Fibroblast of pulmonary artery (primary cell): ENCODE measurements at regions not wholly inside any gene's neighbourhood (a gene's known extent, or its start where the extent isn't known, plus 50 kb on each side); places are given as distances from the start of the nearest gene placed in this dataset.
A peak's percentile ranks its signal among the peaks of the same experiment; 100 is the strongest.
"Not testable (repeated sequence)": the region's sequence is repeated elsewhere in the genome, so short reads cannot be mapped to it uniquely, and the experiment has no call there.

Source experiments
- DNase-seq: peaks from one replicate; pipeline ENCODE4 v3.0.0-alpha.2; 2010; ENCODE audit warnings: low read depth
- H3K4me3 ChIP-seq: replicated peaks from 2 replicates; pipeline ENCODE4 v1.5.1; 2011; ENCODE audit warnings: low read depth, mild to moderate bottlenecking, control low read depth, low read length, moderate library complexity
- TF ChIP-seq, protein P1 (sequence below): IDR thresholded peaks from 2 replicates; pipeline ENCODE4 v1.5.1; 2011; ENCODE audit warnings: mild to moderate bottlenecking, control low read depth, low read length, inconsistent platforms; ENCODE audit errors: missing control alignments

DNA sequence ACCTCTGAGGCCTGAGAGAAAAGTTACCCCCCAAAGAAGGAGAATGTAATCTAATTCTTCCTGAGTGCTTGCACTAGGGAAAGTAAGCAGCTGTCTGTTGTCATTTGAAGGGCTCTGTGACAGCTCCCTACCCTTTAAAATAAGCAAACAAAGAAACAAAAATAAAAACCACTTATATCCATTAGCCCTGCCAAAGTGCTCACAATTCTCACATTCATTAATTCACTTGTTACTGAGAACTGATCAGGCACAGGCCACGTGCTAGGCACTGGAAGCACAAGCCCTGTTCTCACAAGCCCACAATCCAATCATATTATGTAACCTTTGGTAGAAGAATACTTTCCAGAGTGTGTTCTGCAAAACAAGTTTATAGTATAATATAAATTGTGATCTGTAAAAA is 199.4 kb downstream of the ZC3H11B start:
- DNase-seq, result no peak
- no peak overlapping the region for H3K4me3 ChIP-seq
- TF ChIP-seq, protein P1, sequence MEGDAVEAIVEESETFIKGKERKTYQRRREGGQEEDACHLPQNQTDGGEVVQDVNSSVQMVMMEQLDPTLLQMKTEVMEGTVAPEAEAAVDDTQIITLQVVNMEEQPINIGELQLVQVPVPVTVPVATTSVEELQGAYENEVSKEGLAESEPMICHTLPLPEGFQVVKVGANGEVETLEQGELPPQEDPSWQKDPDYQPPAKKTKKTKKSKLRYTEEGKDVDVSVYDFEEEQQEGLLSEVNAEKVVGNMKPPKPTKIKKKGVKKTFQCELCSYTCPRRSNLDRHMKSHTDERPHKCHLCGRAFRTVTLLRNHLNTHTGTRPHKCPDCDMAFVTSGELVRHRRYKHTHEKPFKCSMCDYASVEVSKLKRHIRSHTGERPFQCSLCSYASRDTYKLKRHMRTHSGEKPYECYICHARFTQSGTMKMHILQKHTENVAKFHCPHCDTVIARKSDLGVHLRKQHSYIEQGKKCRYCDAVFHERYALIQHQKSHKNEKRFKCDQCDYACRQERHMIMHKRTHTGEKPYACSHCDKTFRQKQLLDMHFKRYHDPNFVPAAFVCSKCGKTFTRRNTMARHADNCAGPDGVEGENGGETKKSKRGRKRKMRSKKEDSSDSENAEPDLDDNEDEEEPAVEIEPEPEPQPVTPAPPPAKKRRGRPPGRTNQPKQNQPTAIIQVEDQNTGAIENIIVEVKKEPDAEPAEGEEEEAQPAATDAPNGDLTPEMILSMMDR, result no peak

DNA sequence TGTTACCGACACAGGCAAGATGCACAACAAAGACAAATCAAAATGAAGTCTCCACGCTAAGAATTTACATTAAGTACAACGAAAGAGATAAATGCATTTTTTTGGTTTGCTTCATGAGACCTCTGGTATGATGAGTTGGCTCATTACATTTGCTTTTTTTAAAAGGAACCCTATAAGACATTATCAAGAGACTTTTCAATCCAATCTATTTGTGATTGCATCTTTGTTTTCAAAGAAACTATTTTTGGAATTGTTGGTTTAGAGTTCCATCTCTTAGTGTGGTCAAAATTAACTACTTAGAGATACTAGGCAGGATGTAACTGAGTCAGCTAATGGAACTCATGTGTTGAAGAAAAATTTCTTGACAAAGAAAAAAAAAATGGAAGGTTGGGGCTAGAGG is 200.1 kb downstream of the ZC3H11B start:
- peak; percentile 4 for DNase-seq
- TF ChIP-seq, protein P1, result no peak
- H3K4me3 ChIP-seq, result no peak overlapping the region

DNA sequence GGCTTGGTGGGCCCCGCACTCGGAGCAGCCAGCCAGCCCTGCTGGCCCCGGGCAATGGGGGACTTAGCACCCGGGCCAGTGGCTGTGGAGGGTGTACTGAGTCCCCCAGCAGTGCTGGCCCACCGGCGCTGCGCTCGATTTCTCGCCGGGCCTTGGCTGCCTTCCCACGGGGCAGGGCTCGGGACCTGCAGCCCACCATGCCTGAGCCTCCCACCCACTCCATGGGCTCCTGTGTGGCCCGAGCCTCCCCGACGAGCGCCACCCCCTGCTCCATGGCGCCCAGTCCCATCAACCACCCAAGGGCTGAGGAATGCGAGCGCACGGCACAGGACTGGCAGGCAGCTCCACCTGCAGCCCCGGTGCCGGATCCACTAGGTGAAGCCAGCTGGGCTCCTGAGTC is 202.2 kb downstream of the ZC3H11B start:
- DNase-seq, H3K4me3 ChIP-seq: not testable (repeated sequence)

DNA sequence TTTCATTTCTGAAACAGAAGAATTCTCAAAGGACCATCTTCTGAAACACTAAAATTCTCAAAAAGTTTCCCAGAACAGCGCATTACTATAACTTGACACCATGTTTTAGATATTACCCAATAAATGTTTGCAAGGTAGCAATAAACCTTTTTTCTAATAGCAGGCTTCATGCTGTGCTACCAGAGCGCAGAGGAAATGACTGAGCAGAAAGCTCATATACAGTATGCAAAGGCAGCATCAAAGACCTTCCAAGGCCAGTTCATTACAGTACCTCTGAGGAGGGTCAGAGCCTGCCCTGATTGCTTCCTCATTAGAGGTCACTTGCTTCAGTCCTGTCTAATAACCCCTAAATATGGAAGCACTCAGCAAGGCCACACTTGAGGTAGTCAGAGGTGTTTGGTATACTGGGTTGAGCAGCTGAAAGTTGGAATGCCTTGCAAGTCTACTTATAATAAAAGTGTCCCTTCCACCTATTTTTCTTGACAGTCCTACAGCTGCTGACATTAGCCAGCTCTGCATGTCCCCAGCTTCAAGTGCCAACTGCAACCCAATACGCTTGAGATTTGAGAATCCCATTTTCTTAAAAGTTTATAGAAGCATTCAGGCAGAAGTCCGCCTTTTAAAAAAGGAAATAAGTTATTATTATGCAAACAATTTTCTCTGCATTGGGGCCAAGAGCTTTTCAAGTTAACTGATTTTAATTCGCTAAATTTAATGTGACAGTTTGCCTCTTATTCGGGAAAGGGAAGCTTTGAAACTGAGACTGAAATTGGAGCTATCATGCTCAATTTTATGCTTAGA is 207.2 kb downstream of the ZC3H11B start:
- no peak for DNase-seq
- H3K4me3 ChIP-seq, result no peak overlapping the region
- TF ChIP-seq, protein P1, result no peak

DNA sequence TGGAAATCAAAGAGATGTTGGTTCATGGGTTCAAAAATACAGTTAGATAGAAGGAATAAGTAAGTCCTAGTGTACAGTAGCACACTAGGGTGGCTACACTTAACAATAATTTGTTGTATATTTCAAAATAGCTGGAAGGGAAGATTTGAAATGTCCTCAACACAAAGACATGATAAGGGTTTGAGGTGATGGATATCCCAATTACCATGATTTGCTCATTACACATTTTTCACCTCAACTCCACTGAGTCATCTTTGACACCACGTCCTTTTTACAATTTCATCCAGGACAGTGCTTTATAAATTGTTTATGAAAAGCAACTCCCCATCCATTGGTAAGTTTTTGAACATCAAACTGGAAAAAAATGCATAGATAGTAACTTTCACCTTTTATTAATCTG is 208.3 kb downstream of the ZC3H11B start:
- H3K4me3 ChIP-seq, result no peak overlapping the region
- TF ChIP-seq, protein P1, result no peak
- DNase-seq, result no peak

DNA sequence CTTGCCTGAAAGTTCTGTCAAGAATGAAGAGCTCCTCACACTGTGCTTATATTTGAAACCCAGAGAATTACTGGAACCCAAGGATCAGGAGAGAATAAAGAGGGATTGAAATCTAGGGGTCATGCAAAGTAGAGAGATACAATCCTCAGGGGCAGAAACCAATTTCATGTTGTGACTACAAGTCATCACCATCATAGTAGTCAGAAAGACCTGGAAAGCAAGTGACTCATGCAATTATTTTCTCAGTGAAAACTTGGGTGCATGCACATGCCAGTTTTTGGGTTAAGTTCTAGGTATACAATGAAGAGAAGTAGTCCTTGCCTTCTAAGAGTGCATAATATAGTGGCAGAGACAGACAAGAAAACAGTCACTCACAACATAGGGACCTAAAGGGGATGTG is 210.0 kb downstream of the ZC3H11B start:
- no peak for DNase-seq
- no peak overlapping the region for H3K4me3 ChIP-seq
- TF ChIP-seq, protein P1, result no peak

DNA sequence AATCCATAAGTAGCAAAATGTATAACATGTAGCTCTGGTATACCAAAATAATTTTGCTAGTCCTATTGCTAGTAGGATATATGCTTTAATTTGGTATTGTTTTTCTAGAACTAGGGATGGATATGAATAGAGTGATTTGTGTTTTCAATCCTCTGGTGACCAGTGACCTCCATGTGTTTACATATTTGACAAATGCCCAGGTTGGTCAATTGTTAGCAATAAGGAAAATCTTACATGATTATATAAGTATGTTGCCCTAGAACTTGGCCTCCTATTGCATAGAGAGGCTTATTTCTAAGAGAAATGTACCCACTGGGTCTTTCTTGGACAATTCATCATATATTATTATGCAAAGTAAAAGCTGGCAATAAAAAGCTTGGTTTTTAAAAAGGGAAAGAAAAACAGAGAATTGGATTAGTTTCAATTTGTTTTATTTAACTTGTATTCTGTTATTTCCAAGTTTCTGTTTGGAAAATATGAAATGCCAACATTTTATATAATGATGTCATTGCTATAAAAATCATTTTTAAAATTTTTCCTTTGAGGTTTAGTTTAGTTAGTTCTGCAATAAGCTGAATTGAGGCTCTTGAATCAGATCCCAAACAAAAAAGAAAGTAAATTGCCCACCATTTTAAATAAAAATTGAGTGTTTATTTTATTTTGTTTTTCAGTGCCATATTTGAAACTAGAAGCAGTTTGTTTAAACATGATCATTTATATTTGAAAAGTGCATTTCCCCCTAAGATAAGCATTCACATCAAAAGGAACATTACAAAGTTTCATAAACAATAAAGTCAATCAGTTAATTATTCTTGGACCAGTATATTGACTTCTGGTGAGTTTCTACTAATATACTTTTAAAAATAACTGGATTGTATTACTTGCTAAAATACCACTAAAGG is 210.9 kb downstream of the ZC3H11B start:
- TF ChIP-seq, protein P1, result no peak
- DNase-seq, result no peak
- H3K4me3 ChIP-seq, result no peak overlapping the region
